GM19438 (cell line): ENCODE measurements at regions not wholly inside any gene's neighbourhood (a gene's known extent, or its start where the extent isn't known, plus 50 kb on each side); places are given as distances from the start of the nearest gene placed in this dataset.

Source experiments
- ATAC-seq: cut with Tn5 transposase; IDR thresholded peaks from one replicate; pipeline ENCODE4 v1.9.1; 2021; ENCODE audit warnings: low read depth; ENCODE audit not compliant: unreplicated experiment

GRCh38 chr4:180949424-180950213, 1293.6 kb upstream of the TENM3 start:
- no peak for ATAC-seq

DNA sequence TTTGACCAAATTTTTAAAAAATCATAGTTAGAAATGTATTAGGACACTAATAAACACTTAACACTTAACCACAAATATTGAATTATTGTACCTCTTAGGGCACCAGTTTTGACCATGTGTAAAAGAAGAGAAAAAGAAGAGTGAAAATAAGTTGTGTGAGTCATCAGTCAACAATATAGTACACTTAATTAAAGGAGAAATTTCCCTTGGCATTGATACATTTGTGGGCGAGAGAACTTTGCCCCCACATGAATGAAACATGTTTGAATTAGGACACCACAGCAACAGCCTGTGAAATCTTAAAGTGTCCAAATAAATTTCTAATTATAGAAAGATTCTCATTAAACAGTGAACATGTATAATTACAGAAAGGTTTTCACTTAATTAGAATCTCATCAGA, 1292.8 kb upstream of the TENM3 start:
- no peak for ATAC-seq

GRCh38 chr4:180951312-180951711, 1291.9 kb upstream of the TENM3 start:
- ATAC-seq, result no peak

DNA sequence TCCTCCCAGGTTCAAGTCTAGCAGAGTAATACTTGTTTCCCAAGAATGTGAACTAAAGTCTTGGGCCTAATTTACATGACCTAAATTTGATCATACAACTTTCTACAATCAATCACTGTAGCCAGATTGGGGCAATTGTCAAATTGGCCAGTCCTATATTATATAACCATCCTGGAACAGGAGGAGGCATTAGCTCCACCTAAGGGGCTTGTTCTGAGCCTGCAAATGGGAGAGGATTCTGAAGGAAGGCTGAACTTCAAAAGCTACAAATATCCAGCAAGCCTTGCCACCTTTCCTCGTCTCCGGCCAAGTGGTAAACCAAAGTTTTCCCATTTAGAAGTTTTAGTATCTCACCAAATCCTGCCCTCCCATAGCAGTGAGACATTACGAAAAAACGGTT, 1289.6 kb upstream of the TENM3 start:
- no peak for ATAC-seq

- ATAC-seq, result no peak
These were observed 1282.3 kb upstream of the TENM3 start for GRCh38 chr4:180960743-180961401.

GRCh38 chr4:180962268-180962667, 1280.9 kb upstream of the TENM3 start:
- no peak for ATAC-seq

DNA sequence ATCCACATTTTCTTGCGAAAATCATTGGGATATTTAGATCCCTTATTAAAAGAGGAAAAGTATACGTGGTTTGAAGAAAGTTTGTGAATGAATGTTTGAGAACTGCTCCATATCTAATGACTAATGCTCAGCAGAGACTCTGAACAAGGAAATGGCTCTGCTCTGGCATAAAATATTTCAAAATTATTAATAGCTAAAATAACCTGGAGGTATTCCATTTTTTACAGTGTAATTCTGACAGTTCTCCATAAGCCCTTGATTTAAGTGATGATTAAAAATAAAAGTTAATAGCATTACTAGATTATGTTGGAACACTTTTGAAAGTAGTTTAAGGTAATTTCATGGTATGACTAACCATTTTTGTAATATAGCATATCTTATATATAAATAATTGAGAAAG, 1276.9 kb upstream of the TENM3 start:
- no peak for ATAC-seq

- ATAC-seq, result no peak
These were observed 1275.3 kb upstream of the TENM3 start for GRCh38 chr4:180967936-180968335.

DNA sequence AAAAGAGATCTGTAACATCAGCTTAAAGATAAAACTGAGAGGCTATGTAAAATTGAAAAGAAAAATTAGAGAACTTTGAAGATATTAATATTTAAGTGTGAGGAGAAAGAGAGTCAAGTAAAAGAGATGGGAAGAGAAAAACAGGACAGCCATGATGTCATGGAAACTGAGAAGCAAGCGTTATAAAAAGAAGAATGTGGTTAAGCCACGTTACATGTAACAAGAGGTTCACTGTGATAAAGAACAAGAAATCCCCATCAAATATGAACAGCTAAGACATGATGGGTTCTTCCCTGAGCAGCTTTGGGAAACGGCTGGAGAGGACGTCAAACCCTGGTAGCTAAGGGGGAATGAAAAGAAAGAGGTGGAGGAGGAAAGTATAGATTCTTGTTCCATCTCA, 1269.3 kb upstream of the TENM3 start:
- no peak for ATAC-seq

- ATAC-seq, result no peak
These were observed 1252.3 kb upstream of the TENM3 start for GRCh38 chr4:180990931-180991330.

DNA sequence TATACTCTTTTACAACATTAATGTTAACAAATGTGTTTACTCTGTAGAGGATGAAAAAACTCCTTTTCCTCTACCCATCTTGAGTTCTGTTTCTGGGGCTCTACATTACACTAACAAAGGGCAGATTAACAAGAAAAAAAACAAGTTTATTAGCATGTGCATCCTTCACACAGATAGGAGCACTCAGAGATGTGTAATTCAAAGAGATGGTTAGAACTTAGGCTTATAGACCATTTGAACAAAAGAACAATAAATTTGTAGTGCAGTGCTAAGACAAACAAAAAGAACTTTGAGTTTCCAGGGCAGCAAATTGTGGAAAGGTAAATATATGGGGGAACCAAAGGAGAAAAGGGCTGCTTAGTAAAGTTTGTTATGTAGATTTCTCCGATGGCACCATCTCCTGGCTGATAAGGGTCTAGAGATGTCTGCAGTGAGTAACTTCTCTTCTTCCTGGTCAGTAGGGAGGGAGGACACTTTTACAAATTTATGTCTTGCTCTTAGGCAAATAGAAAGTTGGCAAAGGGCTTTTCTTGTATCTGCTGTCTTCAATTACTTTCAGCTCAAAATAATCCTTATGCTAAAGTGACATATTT, 1249.9 kb upstream of the TENM3 start:
- ATAC-seq, result no peak

GRCh38 chr4:180994722-180995121, 1248.5 kb upstream of the TENM3 start:
- no peak for ATAC-seq

DNA sequence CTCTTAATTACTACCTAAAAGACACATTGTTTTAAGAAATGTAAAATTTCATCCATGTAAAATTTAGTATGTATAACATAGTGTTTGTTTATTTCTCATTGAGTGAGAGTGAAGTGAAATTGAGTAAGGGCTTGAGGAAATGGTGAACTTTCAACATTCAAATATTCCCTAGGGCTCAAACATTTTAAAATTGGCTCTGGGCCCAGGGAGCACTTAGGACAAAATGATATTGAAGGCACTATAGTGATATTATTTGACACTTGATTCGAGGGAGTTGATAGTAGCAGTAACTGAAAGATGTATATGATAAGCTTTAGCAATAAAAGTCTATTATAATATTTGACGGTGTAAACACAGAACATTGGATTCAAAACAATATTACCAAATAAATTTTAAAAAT, 1244.0 kb upstream of the TENM3 start:
- ATAC-seq, result no peak

DNA sequence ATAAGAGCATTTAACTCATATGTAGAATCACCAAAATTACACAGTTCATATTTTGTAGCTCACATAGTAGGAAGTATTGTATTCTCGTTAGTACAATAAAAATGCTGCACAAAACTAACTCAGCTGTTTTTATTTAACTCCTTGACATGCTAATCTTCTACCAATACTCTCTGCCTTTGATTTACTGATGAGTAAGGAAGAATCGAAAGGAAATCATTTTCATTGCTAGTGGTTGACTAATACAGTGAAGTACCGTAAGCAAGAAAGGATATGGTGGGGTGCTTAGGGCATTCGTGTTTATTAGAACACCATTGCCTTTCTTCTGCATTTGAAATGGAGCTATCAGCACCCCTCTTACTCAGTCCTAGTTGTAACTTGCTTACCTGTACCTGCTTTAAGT, 1239.1 kb upstream of the TENM3 start:
- ATAC-seq, result no peak

GRCh38 chr4:181006499-181007260, 1236.5 kb upstream of the TENM3 start:
- ATAC-seq, result no peak

GRCh38 chr4:181007751-181008150, 1235.5 kb upstream of the TENM3 start:
- no peak for ATAC-seq

DNA sequence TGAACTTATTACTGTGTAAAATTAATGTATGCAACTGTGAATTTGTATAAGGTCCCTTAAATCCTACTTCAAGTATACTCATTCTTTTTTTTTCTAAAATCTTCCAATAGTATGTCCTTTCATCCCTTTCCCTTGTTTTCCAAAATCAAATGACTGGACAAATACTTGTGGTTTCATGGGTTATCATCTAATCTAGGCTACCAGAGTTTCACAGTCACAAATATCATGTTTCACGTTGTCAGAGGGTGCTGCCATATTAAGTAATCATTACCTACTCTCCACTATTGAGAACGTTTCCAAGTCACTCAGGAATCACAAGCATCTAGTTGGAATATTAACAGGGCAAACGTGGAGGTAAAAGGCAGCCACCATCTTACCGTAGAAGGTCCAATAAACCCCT, 1235.0 kb upstream of the TENM3 start:
- no peak for ATAC-seq

- ATAC-seq, result no peak
These were observed 1230.0 kb upstream of the TENM3 start for GRCh38 chr4:181013162-181013561.

DNA sequence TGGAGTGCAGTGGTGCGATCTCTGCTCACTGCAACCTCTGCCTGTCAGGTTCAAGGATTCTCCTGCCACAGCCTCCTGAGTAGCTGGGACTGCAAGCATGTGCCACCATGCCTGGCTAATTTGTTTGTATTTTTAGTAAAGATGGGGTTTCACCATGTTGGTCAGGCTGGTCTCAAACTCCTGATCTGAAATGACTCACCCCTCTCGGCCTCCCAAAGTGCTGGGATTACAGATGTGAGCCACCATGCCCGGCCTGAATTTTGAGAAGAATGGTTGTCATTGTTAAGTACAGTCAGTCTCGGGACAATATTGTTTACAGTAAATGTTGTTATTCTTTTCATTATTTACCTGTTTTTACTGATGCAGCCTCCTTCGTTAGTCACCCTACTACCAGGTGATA, 1226.2 kb upstream of the TENM3 start:
- no peak for ATAC-seq

DNA sequence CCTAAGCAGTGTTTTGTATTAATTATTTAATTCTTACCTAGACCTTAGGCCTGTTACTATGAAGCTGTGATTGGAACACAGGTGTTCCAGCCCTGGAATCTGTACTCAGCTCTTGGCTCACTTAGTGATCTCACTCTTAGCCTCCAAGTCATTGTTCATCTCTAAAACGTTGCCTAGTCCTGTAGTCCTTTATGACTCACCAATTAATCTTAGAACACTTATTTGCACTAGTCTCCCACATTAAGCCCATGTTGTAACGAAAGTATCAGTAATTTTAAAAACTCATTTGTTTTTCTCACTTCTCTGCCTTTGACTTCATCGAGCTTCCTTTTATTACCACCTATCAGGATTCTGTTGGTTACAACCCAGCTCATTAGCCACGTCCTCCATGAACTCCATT, 1224.7 kb upstream of the TENM3 start:
- ATAC-seq, result no peak

DNA sequence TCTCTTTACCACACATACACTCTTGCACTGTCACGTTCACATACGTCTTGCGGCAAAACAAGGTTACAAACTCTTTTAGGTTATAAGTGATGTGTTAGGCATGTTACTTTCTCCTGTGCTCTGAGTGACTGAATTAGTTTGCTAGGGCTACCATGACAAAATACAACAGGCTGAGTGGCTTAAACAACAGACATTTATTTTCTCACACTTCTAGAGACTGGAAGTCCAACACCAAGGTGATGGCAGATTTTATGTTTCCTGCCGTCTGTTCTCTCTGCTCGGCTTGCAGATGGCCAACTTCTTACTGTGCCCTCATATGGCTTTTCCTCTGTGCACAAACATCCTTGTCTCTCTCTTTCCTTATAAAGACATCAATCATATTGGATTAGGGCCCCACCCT, 1224.3 kb upstream of the TENM3 start:
- no peak for ATAC-seq
